ENCODE measurements at regions not wholly inside any gene's neighbourhood (a gene's known extent, or its start where the extent isn't known, plus 50 kb on each side); places are given as distances from the start of the nearest gene placed in this dataset.

DNA sequence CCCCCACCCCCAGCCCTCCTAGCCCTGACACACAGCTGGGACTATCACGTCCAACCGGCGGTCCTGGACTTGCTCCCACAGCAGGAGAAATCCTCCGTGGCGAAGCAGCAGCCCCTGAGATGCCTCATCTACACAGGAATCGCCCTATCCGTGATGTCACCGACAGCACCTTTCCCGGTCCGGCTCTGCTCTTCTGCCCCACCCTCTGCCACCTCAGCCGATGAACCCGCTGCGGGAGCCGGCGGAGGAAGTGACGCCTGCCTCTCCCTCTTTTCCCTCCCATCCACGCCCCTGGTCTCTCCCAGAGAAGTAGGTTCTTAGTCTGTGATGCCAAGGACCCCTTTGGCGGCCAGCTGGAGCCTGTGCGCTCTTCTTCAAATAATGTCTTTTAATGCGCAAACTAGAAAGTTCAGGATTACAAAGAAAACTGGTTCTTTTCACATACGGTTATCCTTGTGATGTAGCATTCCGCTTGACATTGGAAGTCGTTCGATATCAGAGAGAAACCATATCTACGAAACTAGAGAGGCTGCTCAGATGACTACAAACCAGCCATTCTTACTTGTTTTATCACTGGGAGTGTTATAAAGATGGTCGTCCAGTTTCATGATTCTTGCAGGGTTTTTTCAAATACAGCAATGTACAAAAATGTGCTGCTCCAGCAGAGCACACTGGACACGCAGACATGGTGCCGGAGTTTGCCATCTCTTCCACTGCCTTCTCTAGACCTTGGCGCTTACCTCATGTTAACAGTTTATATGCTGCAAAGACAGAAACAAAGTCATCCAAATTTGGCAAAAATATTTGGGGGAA is 120.3 kb downstream of the PPIAL4G start:
- TF ChIP-seq POLR2AphosphoS5 (IDR thresholded peaks at IDR 0.05; ENCODE audit: low read depth, low read length), result no peak
- no peak for TF ChIP-seq TAF1 (IDR thresholded peaks at IDR 0.05; ENCODE audit: borderline replicate concordance, insufficient read depth, low read length)
- TF ChIP-seq, protein P1, sequence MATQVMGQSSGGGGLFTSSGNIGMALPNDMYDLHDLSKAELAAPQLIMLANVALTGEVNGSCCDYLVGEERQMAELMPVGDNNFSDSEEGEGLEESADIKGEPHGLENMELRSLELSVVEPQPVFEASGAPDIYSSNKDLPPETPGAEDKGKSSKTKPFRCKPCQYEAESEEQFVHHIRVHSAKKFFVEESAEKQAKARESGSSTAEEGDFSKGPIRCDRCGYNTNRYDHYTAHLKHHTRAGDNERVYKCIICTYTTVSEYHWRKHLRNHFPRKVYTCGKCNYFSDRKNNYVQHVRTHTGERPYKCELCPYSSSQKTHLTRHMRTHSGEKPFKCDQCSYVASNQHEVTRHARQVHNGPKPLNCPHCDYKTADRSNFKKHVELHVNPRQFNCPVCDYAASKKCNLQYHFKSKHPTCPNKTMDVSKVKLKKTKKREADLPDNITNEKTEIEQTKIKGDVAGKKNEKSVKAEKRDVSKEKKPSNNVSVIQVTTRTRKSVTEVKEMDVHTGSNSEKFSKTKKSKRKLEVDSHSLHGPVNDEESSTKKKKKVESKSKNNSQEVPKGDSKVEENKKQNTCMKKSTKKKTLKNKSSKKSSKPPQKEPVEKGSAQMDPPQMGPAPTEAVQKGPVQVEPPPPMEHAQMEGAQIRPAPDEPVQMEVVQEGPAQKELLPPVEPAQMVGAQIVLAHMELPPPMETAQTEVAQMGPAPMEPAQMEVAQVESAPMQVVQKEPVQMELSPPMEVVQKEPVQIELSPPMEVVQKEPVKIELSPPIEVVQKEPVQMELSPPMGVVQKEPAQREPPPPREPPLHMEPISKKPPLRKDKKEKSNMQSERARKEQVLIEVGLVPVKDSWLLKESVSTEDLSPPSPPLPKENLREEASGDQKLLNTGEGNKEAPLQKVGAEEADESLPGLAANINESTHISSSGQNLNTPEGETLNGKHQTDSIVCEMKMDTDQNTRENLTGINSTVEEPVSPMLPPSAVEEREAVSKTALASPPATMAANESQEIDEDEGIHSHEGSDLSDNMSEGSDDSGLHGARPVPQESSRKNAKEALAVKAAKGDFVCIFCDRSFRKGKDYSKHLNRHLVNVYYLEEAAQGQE (IDR thresholded peaks at IDR 0.05; ENCODE audit: insufficient read depth in 1 of 2, low read depth in 2 of 2, low read length in 2 of 2), result no peak
